ENCODE measurements at regions not wholly inside any gene's neighbourhood (a gene's known extent, or its start where the extent isn't known, plus 50 kb on each side); places are given as distances from the start of the nearest gene placed in this dataset.

DNA sequence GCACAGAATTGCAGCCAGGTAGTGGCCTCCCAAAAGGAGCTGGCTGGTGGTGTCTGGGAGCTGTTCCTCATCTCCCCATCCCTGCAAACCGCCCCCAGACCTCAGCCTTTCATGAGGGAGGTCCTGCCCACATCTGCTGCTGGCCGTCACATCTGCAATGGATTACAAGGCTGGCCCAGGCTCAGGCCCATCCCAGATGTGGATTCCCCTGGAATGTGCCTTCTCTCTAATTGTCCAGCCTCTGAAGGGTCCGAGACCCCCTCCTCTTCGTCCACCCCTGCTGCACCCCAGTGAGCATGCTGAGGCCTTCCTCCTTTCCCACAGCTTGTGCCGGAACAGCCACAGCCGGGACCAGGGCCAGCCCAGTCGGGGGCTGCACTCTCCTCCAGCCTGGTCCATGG lies 115.0 kb upstream of the NALF2 start:
- no peak overlapping the region for H3K9ac ChIP-seq (ENCODE audit: low read depth, low read length)
- H3K4me2 ChIP-seq (ENCODE audit: low read length), result no peak overlapping the region
- H3K4me1 ChIP-seq (ENCODE audit: control insufficient read depth, insufficient read depth, low read length), result no peaks in the 10 kb centered on the region
- H3K4me3 ChIP-seq (ENCODE audit: low read length), result no peak overlapping the region
- no peaks in the 10 kb centered on the region for H3K36me3 ChIP-seq (ENCODE audit: insufficient read depth, low read length)
- H3K27me3 ChIP-seq (ENCODE audit: control insufficient read depth, insufficient read depth, low read length), result peaks cover 75% of the 10 kb centered on the region
- H3K9me3 ChIP-seq (replicated peaks; ENCODE audit: low read length), result no peaks in the 10 kb centered on the region

DNA sequence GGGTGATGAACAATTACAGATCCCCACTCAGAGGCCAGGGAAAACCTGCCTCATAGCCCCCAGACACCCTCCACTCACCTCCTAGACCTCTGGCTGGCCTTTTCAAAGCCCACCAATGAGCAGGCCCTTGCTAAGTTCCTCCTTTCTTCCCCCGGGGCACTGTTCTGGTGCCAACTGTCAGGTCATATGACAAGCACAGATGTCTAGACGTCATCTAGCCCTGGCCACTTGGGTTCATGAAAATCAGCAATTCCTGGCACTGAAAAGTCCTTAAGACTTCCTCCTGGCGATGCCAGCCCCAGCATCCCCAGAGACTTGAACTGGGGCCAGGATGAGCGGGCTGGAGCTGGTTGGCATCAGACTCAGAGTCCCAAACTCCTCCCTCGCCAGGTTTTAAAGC lies 115.6 kb upstream of the NALF2 start:
- H3K36me3 ChIP-seq (ENCODE audit: insufficient read depth, low read length), result no peaks in the 10 kb centered on the region
- no peak overlapping the region for H3K4me3 ChIP-seq (ENCODE audit: low read length)
- no peaks in the 10 kb centered on the region for H3K9me3 ChIP-seq (replicated peaks; ENCODE audit: low read length)
- no peaks in the 10 kb centered on the region for H3K4me1 ChIP-seq (ENCODE audit: control insufficient read depth, insufficient read depth, low read length)
- no peak overlapping the region for H3K4me2 ChIP-seq (ENCODE audit: low read length)
- H3K27me3 ChIP-seq (ENCODE audit: control insufficient read depth, insufficient read depth, low read length), result peaks cover 76% of the 10 kb centered on the region
- no peak overlapping the region for H3K9ac ChIP-seq (ENCODE audit: low read depth, low read length)

DNA sequence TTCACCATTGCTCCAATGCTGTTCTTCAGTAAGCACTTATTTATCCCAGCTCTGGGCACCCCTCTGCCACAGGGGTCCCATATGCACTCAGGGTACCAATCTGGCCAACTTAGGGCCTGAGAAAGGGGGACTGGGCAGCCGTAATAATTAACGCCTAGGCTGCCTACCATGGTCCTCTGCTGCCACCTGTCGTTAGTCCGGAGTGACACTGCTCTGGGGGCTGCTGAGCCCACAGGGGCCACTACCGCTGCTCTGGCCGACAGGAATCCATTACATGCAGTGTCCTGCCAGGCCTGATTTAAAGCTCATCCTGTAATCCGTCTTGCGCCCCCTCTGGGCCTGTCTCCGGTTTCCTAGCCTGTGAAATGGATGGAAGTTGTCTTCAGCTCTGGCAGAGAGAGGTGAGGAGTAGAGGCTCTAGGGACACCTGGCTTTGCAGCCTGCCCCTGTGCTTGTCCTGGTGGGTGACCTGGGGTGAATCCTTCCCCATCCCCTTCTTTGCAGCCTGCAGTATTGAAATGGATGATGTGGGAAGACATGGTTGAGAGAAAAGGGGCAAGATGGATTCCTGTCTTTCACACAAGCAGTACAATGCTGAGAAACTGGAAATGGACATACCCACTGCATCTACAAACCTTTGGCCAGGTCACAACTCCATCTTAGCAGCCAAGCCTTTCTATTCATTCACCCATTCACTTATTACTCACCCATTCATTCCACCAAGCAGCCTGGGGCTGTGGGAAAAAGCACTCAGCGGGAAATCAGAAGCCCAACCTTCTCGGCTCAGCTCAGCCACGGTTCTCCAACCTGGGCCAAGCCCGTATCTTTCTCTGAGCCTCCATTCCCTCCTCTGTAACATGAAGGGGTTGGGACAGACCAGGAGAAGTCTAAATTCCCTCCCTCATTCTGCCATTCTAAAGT lies 116.3 kb upstream of the NALF2 start:
- Histone ChIP-seq H3K9me3 (replicated peaks; ENCODE audit: low read length) (no peaks in the 10 kb centered on the region), H3K4me2 (ENCODE audit: low read length) (no peak overlapping the region), H3K9ac (ENCODE audit: low read depth, low read length) (no peak overlapping the region), H3K4me3 (ENCODE audit: low read length) (no peak overlapping the region), H3K27me3 (ENCODE audit: control insufficient read depth, insufficient read depth, low read length) (peaks cover 75% of the 10 kb centered on the region), H3K36me3 (ENCODE audit: insufficient read depth, low read length) (no peaks in the 10 kb centered on the region), H3K4me1 (ENCODE audit: control insufficient read depth, insufficient read depth, low read length) (no peaks in the 10 kb centered on the region)

DNA sequence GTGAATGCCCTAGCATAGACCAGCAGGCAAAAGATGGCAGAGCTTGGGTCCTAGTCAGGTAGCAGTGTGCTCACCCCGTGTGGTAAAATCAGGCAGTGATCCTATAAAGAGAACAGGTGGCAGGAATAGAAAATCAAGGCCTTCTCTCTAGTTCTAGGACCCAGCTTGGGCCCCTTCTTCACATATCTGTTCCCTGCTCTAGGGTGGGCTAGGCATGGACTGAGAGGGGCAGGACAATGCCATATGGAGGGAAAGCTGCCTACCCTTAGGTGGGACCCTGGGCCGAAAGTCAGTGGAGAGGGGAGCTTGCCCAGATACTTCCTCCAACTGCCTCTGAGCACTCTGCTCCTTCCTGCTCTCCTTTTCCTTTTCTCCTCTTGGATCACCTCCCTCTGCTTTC lies 117.4 kb upstream of the NALF2 start:
- no peak overlapping the region for H3K9ac ChIP-seq (ENCODE audit: low read depth, low read length)
- no peak overlapping the region for H3K4me2 ChIP-seq (ENCODE audit: low read length)
- H3K4me3 ChIP-seq (ENCODE audit: low read length), result no peak overlapping the region
- H3K9me3 ChIP-seq (replicated peaks; ENCODE audit: low read length), result no peaks in the 10 kb centered on the region
- H3K4me1 ChIP-seq (ENCODE audit: control insufficient read depth, insufficient read depth, low read length), result no peaks in the 10 kb centered on the region
- H3K36me3 ChIP-seq (ENCODE audit: insufficient read depth, low read length), result no peaks in the 10 kb centered on the region
- peaks cover 71% of the 10 kb centered on the region for H3K27me3 ChIP-seq (ENCODE audit: control insufficient read depth, insufficient read depth, low read length)

DNA sequence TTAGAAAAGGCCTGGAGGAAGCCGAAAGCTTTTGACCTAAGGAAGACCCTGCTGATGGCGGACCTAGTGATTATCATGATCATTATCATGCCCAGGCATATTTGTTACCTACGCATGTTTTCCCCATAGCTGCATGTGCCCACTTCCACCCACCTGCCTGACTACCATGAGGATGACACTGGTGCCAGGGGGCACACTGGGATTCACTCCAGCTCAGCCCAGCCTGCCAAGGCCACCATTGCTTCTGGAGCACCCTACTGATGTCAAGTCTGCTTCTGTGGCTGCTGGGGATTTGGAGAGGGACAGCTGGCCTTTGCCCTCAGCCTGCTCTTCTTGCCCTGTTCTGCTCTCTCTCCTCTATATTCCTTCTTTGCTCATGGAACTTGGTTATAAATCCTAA lies 124.7 kb upstream of the NALF2 start:
- Histone ChIP-seq H3K4me1 (ENCODE audit: control insufficient read depth, insufficient read depth, low read length) (no peaks in the 10 kb centered on the region), H3K4me3 (ENCODE audit: low read length) (no peak overlapping the region), H3K9me3 (replicated peaks; ENCODE audit: low read length) (no peaks in the 10 kb centered on the region), H3K4me2 (ENCODE audit: low read length) (no peak overlapping the region), H3K9ac (ENCODE audit: low read depth, low read length) (no peak overlapping the region), H3K27me3 (ENCODE audit: control insufficient read depth, insufficient read depth, low read length) (peaks cover 24% of the 10 kb centered on the region), H3K36me3 (ENCODE audit: insufficient read depth, low read length) (no peaks in the 10 kb centered on the region)

DNA sequence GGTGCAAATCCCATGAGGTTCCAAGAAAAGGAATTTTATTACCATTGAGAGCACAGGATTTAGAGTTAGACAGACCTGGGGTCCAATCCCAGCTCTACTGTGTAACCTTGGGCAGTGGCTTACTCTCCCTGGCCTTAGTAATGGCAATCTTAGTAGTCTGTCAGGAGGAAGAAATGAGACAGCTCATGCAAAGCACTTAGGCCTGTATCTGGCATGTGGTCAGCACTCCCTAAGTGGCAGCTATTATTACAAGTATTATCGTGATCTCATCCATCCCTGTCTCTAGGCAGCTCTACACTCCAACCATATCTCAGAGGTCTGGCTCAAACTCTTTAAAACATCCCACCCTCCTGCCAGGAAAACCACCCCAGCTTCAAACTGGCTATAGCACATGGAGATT lies 129.6 kb upstream of the NALF2 start:
- Histone ChIP-seq H3K36me3 (ENCODE audit: insufficient read depth, low read length) (no peaks in the 10 kb centered on the region), H3K27me3 (ENCODE audit: control insufficient read depth, insufficient read depth, low read length) (no peaks in the 10 kb centered on the region), H3K4me2 (ENCODE audit: low read length) (no peak overlapping the region)

DNA sequence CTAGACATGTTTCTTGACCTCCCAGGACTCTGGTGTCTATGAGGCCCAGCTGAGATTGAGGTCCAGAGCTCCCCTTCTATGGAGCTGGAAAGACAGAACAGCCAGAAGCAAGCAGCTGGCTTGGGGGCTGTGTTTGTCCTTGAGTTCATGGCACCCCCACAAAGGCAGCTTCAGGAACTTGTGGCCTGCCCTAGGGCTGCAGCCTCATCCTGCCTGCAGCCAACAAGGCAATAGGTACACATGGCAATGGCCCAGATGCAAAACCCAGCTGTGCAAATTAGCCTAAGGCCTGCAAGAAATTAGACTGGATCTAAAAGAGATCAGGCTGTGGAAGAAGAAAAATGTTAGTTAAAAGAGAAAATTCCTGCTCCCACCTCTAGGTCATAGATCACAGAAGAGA lies 131.7 kb upstream of the NALF2 start:
- Histone ChIP-seq H3K4me3 (ENCODE audit: low read length) (no peak overlapping the region), H3K9me3 (replicated peaks; ENCODE audit: low read length) (no peaks in the 10 kb centered on the region), H3K4me1 (ENCODE audit: control insufficient read depth, insufficient read depth, low read length) (no peaks in the 10 kb centered on the region), H3K4me2 (ENCODE audit: low read length) (no peak overlapping the region), H3K36me3 (ENCODE audit: insufficient read depth, low read length) (no peaks in the 10 kb centered on the region), H3K27me3 (ENCODE audit: control insufficient read depth, insufficient read depth, low read length) (no peaks in the 10 kb centered on the region), H3K9ac (ENCODE audit: low read depth, low read length) (no peak overlapping the region)

More for the DNA sequence above, 129.6 kb upstream of the NALF2 start:
- Histone ChIP-seq H3K4me3 (ENCODE audit: low read length) (no peak overlapping the region), H3K9me3 (replicated peaks; ENCODE audit: low read length) (no peaks in the 10 kb centered on the region), H3K9ac (ENCODE audit: low read depth, low read length) (no peak overlapping the region), H3K4me1 (ENCODE audit: control insufficient read depth, insufficient read depth, low read length) (no peaks in the 10 kb centered on the region)

DNA sequence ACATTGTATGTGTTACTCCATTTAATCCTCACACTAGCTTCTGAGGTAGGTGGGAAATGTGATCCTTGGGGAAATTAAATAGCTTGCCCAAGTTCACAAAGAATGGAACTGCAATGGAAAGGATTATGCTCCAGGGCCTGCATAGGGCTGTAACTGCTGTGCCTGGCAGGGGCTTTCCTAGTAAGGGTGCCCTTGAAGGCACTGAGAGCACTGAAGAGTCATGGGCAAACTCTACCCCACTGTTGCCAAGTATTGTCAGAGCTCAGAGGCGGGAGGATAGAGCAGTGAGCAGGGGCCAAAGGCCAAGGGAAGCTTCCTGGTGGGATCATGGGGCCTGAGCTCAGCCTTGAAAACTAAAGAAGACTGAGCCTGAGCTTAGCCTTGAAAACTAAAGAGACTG lies 133.0 kb upstream of the NALF2 start:
- Histone ChIP-seq H3K27me3 (ENCODE audit: control insufficient read depth, insufficient read depth, low read length) (no peaks in the 10 kb centered on the region), H3K4me3 (ENCODE audit: low read length) (no peak overlapping the region), H3K4me1 (ENCODE audit: control insufficient read depth, insufficient read depth, low read length) (no peaks in the 10 kb centered on the region), H3K36me3 (ENCODE audit: insufficient read depth, low read length) (no peaks in the 10 kb centered on the region), H3K4me2 (ENCODE audit: low read length) (no peak overlapping the region), H3K9ac (ENCODE audit: low read depth, low read length) (no peak overlapping the region), H3K9me3 (replicated peaks; ENCODE audit: low read length) (no peaks in the 10 kb centered on the region)

DNA sequence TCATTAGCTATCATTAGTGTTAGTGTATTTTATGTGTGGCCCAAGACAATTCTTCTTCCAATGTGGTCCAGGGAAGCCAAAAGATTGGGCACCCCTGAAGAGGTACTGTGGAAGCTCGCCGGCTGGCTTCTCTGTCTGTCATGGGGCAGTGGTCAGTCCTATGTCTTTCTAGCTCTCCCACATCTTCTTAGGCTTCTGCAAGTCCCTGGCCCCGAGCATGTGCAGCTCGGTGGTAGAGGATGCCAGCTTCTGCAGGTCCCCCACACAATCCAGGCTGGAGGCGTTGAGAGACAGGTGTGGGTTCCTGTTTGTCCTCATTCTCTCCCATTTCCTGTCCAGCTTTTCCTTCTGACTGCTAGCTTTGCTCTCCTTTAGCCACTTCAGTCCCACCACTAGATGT lies 134.1 kb upstream of the NALF2 start:
- Histone ChIP-seq H3K36me3 (ENCODE audit: insufficient read depth, low read length) (no peaks in the 10 kb centered on the region), H3K4me1 (ENCODE audit: control insufficient read depth, insufficient read depth, low read length) (no peaks in the 10 kb centered on the region), H3K4me2 (ENCODE audit: low read length) (no peak overlapping the region), H3K4me3 (ENCODE audit: low read length) (no peak overlapping the region), H3K27me3 (ENCODE audit: control insufficient read depth, insufficient read depth, low read length) (no peaks in the 10 kb centered on the region), H3K9ac (ENCODE audit: low read depth, low read length) (no peak overlapping the region), H3K9me3 (replicated peaks; ENCODE audit: low read length) (no peaks in the 10 kb centered on the region)

DNA sequence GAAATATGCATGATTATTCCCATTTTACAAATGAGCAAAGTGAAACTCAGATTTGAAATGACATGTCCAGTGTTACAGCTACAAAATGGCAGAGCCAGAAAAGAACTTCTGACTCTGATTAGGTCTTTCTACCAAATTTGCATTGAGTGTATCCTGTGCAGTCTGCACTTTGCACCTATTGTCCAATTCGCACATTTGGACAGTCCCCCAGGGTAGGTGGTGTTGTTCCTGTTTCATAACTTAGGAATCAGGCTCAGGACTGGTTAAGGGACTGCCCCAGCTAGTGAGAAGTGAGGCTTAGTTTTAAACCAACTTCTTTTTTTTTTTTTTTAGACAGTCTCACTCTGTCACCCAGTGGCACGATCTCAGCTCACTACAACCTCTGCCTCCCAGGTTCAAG lies 137.9 kb upstream of the NALF2 start:
- no peaks in the 10 kb centered on the region for H3K9me3 ChIP-seq (replicated peaks; ENCODE audit: low read length)
- no peak overlapping the region for H3K4me2 ChIP-seq (ENCODE audit: low read length)
- H3K4me1 ChIP-seq (ENCODE audit: control insufficient read depth, insufficient read depth, low read length), result peaks cover 17% of the 10 kb centered on the region
- H3K9ac ChIP-seq (ENCODE audit: low read depth, low read length), result no peak overlapping the region
- no peaks in the 10 kb centered on the region for H3K27me3 ChIP-seq (ENCODE audit: control insufficient read depth, insufficient read depth, low read length)
- no peak overlapping the region for H3K4me3 ChIP-seq (ENCODE audit: low read length)
- no peaks in the 10 kb centered on the region for H3K36me3 ChIP-seq (ENCODE audit: insufficient read depth, low read length)

DNA sequence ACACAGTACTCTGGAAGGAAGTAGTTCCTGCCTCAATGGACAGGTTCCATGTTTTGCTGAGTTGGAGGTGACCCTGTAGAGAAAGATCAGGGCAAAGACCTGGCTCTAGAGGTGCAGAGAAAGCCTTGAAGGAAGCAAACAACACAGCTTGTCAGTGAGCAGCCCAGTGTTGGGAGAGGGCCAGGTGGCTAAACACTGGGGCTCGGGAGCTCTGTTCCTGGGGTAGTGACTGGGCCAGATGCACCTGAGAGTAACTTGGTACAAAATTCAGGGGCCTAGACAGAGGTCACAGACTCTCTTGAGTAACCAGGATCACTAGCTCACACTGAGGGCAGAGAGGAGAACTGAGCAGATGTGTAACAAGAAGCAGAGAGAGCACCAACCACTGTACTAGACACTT lies 138.4 kb upstream of the NALF2 start:
- Histone ChIP-seq H3K4me2 (ENCODE audit: low read length) (no peak overlapping the region), H3K9me3 (replicated peaks; ENCODE audit: low read length) (no peaks in the 10 kb centered on the region), H3K4me3 (ENCODE audit: low read length) (no peak overlapping the region), H3K9ac (ENCODE audit: low read depth, low read length) (no peak overlapping the region), H3K36me3 (ENCODE audit: insufficient read depth, low read length) (no peaks in the 10 kb centered on the region), H3K27me3 (ENCODE audit: control insufficient read depth, insufficient read depth, low read length) (no peaks in the 10 kb centered on the region), H3K4me1 (ENCODE audit: control insufficient read depth, insufficient read depth, low read length) (peaks cover 20% of the 10 kb centered on the region)

DNA sequence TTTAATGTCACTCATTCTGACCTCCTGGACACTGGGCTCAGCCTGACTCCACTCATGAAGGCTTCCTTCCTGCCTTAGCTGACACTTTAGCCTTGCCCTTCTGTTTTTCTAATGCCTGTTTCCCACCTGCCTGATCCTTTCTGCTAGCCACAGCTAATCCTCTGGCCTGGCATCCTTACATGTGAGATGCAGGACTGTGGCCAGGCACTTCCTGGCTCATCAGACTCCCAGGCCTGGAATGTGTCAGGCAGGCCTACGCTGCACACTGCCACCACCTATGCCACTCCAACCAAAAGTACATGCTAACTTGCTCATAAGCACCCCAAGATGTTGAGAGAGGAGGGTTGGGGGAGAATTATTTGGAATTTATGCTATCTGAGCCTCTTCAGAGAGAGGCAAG lies 138.8 kb upstream of the NALF2 start:
- H3K27me3 ChIP-seq (ENCODE audit: control insufficient read depth, insufficient read depth, low read length), result no peaks in the 10 kb centered on the region
- H3K4me2 ChIP-seq (ENCODE audit: low read length), result no peak overlapping the region
- H3K4me1 ChIP-seq (ENCODE audit: control insufficient read depth, insufficient read depth, low read length), result peaks cover 24% of the 10 kb centered on the region
- no peaks in the 10 kb centered on the region for H3K9me3 ChIP-seq (replicated peaks; ENCODE audit: low read length)
- H3K4me3 ChIP-seq (ENCODE audit: low read length), result no peak overlapping the region
- H3K9ac ChIP-seq (ENCODE audit: low read depth, low read length), result no peak overlapping the region
- H3K36me3 ChIP-seq (ENCODE audit: insufficient read depth, low read length), result no peaks in the 10 kb centered on the region

All from skeletal muscle satellite cell (primary cell).